GM23338 (cell line): ENCODE measurements at regions not wholly inside any gene's neighbourhood (a gene's known extent, or its start where the extent isn't known, plus 50 kb on each side); places are given as distances from the start of the nearest gene placed in this dataset.

ENCODE experiments used
- CTCF ChIP-seq, 2 experiments: fragments of 200-600 bp in 1 of 2; sonication (generic) in 1 of 2; conservative IDR thresholded peaks; 2 replicates each; pipeline versions ENCODE4 v1.5.1 to v1.6.1; 2016 to 2017; ENCODE audit warnings: antibody characterized with exemption in 2 of 2, low read depth in 2 of 2, mild to moderate bottlenecking in 2 of 2, moderate library complexity in 1 of 2
- ETS1 ChIP-seq: IDR thresholded peaks from 2 replicates; pipeline ENCODE4 v1.6.1; 2016; ENCODE audit warnings: antibody characterized with exemption
- EZH2 ChIP-seq: fragments of 200-600 bp; sonication (generic); IDR thresholded peaks from one replicate; pipeline ENCODE4 v1.8.0; 2017; ENCODE audit warnings: antibody characterized with exemption, mild to moderate bottlenecking, low read depth; ENCODE audit not compliant: unreplicated experiment
- EZH2phosphoT487 ChIP-seq: fragments of 200-600 bp; sonication (generic); IDR thresholded peaks from one replicate; pipeline ENCODE4 v1.8.1; 2018; ENCODE audit warnings: antibody characterized with exemption; ENCODE audit not compliant: unreplicated experiment
- JUNB ChIP-seq: IDR thresholded peaks from one replicate; pipeline ENCODE4 v1.6.1; 2016; ENCODE audit warnings: antibody characterized with exemption; ENCODE audit not compliant: unreplicated experiment
- POLR2AphosphoS5 ChIP-seq: IDR thresholded peaks from 2 replicates; pipeline ENCODE4 v1.6.1; 2016; ENCODE audit warnings: antibody characterized with exemption, low read depth
- REST ChIP-seq: IDR thresholded peaks from one replicate; pipeline ENCODE4 v1.6.1; 2018; ENCODE audit warnings: antibody characterized with exemption; ENCODE audit not compliant: unreplicated experiment

GRCh38 chr4:153034681-153035080 is 98.6 kb downstream of the FHDC1 start:
- TF ChIP-seq POLR2AphosphoS5 = no peak
- TF ChIP-seq CTCF (conservative IDR thresholded peaks at IDR 0.05; ENCODE audit: low read depth in 2 of 2) = no peak
- no peak for TF ChIP-seq REST
- TF ChIP-seq EZH2 = no peak
- no peak for TF ChIP-seq EZH2phosphoT487
- TF ChIP-seq JUNB = no peak
- TF ChIP-seq ETS1 = no peak
